KOPT-K1 (cell line): ENCODE measurements at regions not wholly inside any gene's neighbourhood (a gene's known extent, or its start where the extent isn't known, plus 50 kb on each side); places are given as distances from the start of the nearest gene placed in this dataset.

ENCODE experiments used
- H3K27ac ChIP-seq: fragments of 200-600 bp; sonication (generic); 2 replicates; pipeline ENCODE4 v1.5.1; 2016; ENCODE audit warnings: antibody characterized with exemption, mild to moderate bottlenecking, low read depth, low read length; ENCODE audit not compliant: poor library complexity, severe bottlenecking
- H3K36me3 ChIP-seq: fragments of 200-600 bp; sonication (generic); 2 replicates; pipeline ENCODE4 v1.5.1; 2017; ENCODE audit warnings: antibody characterized with exemption, mild to moderate bottlenecking, low read length, moderate library complexity; ENCODE audit not compliant: insufficient read depth
- H3K9me3 ChIP-seq: fragments of 200-600 bp; sonication (generic); 2 replicates; pipeline ENCODE4 v1.5.1; 2017; ENCODE audit warnings: antibody characterized with exemption, low read length, mild to moderate bottlenecking; ENCODE audit not compliant: insufficient read depth, poor library complexity, severe bottlenecking

DNA sequence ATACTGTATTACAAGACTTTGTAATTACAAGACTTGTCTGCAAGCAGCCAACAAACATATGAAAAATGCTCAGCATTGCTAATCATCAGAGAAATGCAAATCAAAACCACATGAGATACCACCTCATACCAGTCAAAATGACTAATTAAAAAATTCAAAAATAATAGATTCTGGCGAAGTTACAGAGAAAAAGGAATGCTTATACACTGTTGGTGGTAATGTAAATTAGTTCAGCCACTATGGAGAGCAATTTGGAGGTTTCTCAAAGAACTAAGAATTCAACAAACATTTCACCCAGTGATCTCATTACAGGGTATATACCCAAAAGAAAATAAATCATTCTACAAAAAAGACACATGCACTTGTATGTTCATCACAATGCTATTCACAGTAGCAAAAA lies 617.5 kb upstream of the CCDC54 start:
- Histone ChIP-seq H3K27ac (no peak overlapping the region), H3K9me3 (peaks cover 12% of the 10 kb centered on the region), H3K36me3 (no peaks in the 10 kb centered on the region)

DNA sequence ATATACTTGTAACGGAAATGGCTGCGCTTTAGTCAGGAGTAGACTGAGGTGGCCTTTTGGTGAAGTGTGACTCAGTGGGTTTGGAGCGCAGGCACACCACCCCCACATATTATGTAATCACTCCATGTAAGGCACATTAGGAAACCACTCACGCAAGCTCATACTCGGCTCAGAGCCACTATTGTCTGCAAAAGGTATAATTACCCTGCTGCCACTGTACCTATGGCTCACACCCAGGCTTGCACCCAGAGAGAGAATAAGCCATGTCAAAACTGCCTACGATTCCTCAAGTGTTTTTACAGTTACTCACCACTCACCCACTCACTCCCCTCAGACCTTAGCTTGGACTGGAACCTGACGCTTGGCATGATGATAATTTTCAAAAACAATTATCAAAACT lies 611.9 kb upstream of the CCDC54 start:
- no peaks in the 10 kb centered on the region for H3K36me3 ChIP-seq
- no peak overlapping the region for H3K27ac ChIP-seq
- H3K9me3 ChIP-seq = peaks cover 5% of the 10 kb centered on the region

- no peaks in the 10 kb centered on the region for H3K36me3 ChIP-seq
- no peak overlapping the region for H3K27ac ChIP-seq
- H3K9me3 ChIP-seq = peaks cover 5% of the 10 kb centered on the region
Measured at GRCh38 chr3:106768941-106769480, 608.2 kb upstream of the CCDC54 start.

DNA sequence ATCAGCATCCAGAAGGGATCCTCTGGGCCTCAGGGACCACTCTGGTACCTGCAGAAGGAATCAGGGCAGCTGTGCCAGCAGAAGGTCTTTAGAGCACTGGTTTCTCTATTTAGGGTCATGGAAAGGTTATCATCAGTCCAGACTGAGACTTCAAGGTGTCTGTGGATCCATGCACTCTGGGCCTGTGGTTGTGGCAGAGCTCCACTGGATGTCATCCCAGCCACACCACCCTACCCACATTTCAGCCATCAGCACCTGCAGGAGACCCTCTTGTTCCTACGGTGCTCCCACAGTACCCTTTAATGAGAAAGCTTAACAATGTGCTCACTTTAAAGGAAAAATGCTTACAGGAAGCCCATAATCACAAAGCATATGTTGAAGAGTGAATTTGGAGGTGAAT lies 603.4 kb upstream of the CCDC54 start:
- Histone ChIP-seq H3K9me3 (no peaks in the 10 kb centered on the region), H3K27ac (no peak overlapping the region), H3K36me3 (no peaks in the 10 kb centered on the region)

GRCh38 chr3:106783231-106783630 lies 594.0 kb upstream of the CCDC54 start:
- Histone ChIP-seq H3K27ac (no peak overlapping the region), H3K36me3 (no peaks in the 10 kb centered on the region), H3K9me3 (no peaks in the 10 kb centered on the region)

DNA sequence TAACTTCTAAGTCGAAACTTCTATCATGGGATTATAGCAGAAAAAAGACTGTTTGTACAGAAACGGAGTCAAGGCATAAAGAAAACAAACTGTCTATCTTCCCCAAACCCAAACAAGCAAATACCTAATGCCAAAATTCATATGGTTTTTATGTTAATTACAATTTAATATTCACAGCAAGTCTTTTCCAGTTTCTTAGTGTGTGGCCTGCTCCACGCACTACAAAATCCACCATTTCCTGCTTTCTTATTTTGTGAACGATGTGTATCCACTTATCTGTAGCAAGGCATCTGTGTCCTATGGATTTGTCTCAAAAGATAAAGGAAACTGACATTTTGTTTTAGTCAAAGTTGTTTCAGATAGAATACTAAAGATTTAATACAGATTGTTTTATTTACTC lies 588.0 kb upstream of the CCDC54 start:
- Histone ChIP-seq H3K9me3 (peaks cover 30% of the 10 kb centered on the region), H3K27ac (no peak overlapping the region), H3K36me3 (no peaks in the 10 kb centered on the region)

GRCh38 chr3:106792716-106793115 lies 584.5 kb upstream of the CCDC54 start:
- peaks cover 30% of the 10 kb centered on the region for H3K9me3 ChIP-seq
- no peaks in the 10 kb centered on the region for H3K36me3 ChIP-seq
- no peak overlapping the region for H3K27ac ChIP-seq

DNA sequence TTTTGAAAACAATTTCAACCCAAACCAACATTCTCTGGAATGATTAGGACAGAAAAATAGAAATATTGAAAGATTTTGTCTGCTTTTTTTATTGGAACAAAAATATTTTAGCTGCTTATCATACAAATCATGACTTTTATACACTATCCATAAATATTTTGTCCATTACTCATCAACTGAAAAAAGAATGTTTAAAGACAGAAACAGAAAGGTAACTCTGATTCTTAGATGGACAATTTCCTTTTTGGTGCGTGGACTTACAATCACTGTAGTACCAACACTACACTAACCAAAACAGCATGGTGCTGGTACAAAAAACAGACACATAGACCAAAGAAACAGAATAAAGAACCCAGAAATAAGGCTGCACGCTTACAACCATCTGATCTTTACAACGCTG lies 582.8 kb upstream of the CCDC54 start:
- no peaks in the 10 kb centered on the region for H3K36me3 ChIP-seq
- H3K9me3 ChIP-seq = peaks cover 30% of the 10 kb centered on the region
- H3K27ac ChIP-seq = no peak overlapping the region

DNA sequence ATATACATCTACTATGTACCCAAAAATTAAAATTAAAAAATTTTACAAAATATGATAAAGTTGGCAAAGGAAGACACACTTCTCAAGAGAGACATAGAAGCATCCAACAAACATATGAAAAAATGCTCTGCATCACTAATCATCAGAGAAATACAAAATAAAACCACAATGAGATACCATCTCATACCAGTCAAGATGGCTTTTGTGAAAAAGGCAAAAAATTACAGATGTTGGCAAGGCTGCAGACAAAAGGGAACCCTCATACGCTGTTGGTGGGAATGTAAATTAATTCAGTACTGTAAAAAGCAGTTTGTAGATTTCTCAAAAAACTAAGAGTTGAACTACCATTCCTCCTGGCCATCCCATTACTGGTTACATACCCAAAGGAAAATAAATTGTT lies 581.7 kb upstream of the CCDC54 start:
- no peak overlapping the region for H3K27ac ChIP-seq
- peaks cover 27% of the 10 kb centered on the region for H3K9me3 ChIP-seq
- H3K36me3 ChIP-seq = no peaks in the 10 kb centered on the region

DNA sequence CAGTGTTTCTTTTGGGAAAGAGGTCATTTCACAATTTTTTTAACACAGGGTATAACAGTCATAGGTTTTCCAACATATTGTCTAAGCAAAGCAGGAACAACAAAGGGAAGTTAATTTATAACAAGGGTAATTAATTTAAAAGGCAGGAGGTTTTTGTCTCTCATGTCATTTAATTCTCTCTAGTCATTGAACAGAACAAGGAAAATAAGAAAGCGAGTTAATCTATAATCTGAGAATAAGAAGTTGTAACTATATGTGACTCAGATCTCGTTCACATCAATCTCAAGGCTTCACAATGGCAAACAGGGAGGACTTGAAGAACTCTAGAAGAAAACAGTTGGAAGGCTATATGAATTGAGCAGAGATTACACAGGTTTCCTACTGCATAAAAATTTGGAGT lies 579.8 kb upstream of the CCDC54 start:
- H3K36me3 ChIP-seq = no peaks in the 10 kb centered on the region
- H3K9me3 ChIP-seq = peaks cover 11% of the 10 kb centered on the region
- no peak overlapping the region for H3K27ac ChIP-seq

GRCh38 chr3:106805625-106806024 lies 571.6 kb upstream of the CCDC54 start:
- Histone ChIP-seq H3K27ac (no peak overlapping the region), H3K9me3 (no peaks in the 10 kb centered on the region), H3K36me3 (no peaks in the 10 kb centered on the region)

DNA sequence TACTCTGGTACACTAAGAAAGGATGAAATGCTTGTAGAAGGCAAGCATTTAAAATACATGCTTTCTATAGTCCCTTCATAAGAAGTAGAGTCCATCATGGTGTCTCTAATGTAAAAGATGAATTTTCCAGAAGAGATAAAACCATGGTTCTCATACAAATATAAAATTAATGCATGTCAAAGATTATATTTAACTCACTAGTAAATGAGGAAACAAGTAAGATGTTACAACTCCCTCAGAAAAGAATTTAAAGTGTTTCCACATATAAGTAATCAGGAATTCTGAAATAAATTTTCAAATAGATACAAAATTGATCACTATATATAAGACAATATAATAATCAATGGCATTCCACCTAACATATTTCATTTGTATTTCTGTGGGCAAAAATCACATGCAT lies 570.3 kb upstream of the CCDC54 start:
- Histone ChIP-seq H3K36me3 (no peaks in the 10 kb centered on the region), H3K9me3 (no peaks in the 10 kb centered on the region), H3K27ac (no peak overlapping the region)

- no peaks in the 10 kb centered on the region for H3K9me3 ChIP-seq
- H3K36me3 ChIP-seq = no peaks in the 10 kb centered on the region
- H3K27ac ChIP-seq = no peak overlapping the region
Measured at GRCh38 chr3:106809041-106809440, 568.2 kb upstream of the CCDC54 start.

GRCh38 chr3:106809623-106810299 lies 567.5 kb upstream of the CCDC54 start:
- Histone ChIP-seq H3K9me3 (no peaks in the 10 kb centered on the region), H3K36me3 (no peaks in the 10 kb centered on the region), H3K27ac (no peak overlapping the region)

- no peaks in the 10 kb centered on the region for H3K36me3 ChIP-seq
- H3K27ac ChIP-seq = no peak overlapping the region
- H3K9me3 ChIP-seq = no peaks in the 10 kb centered on the region
Measured at GRCh38 chr3:106810300-106810875, 566.9 kb upstream of the CCDC54 start.

DNA sequence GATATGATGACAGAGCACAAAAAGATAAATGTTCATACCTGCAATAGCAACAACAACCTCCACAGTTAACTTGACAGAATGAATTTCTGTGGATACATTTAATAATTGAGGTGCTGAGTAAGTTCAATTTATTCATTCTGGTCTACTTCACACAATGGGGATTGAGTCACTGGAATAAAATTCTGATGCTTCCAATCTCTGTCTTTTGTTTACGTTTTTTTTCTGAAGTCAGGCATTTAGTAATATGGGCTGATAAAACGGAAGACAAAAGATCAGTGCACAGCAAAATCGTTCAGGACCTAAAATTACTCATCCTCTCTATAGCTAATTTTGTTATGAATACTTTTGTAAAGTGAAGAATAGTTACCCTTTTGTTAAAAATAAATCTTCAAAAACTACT lies 565.9 kb upstream of the CCDC54 start:
- H3K27ac ChIP-seq = no peak overlapping the region
- H3K9me3 ChIP-seq = no peaks in the 10 kb centered on the region
- H3K36me3 ChIP-seq = no peaks in the 10 kb centered on the region
